ENCODE measurements at regions not wholly inside any gene's neighbourhood (a gene's known extent, or its start where the extent isn't known, plus 50 kb on each side); places are given as distances from the start of the nearest gene placed in this dataset.

GRCh38 chr10:129400426-129400825 is 66.6 kb upstream of the MGMT start:
- no peaks in the 10 kb centered on the region for H3K9me1 ChIP-seq (ENCODE audit: control insufficient read depth, insufficient read depth, low read length)
- H3K27me3 ChIP-seq (ENCODE audit: control insufficient read depth in 2 of 2, insufficient read depth in 2 of 2, low read length in 2 of 2): peaks cover 0 to 9% of the 10 kb centered on the region in 2 experiments; a peak in 2 of 5 replicates
- H3K4me3 ChIP-seq: no peak overlapping the region
- DNase-seq (ENCODE audit: extremely low read depth in 1 of 4, low spot score in 3 of 4): no peak
- TF ChIP-seq HES1 (IDR thresholded peaks at IDR 0.05; ENCODE audit: low read depth) (no peak), MAX (CRISPR knock-in tag; IDR thresholded peaks at IDR 0.05) (no peak), RBM39 (optimal IDR thresholded peaks at IDR 0.05; ENCODE audit: low read depth, low read length) (no peak), TFAP4 (CRISPR knock-in tag; IDR thresholded peaks at IDR 0.05; ENCODE audit: borderline replicate concordance) (no peak), ZNF586 (CRISPR knock-in tag; conservative IDR thresholded peaks at IDR 0.05) (no peak), ZNF449 (CRISPR knock-in tag; IDR thresholded peaks at IDR 0.05) (no peak), ETV6 (IDR thresholded peaks at IDR 0.05; ENCODE audit: borderline replicate concordance in 1 of 2, low read depth in 2 of 2, low read length in 1 of 2) (no peak), ETV6 (CRISPR knock-in tag; IDR thresholded peaks at IDR 0.05; ENCODE audit: borderline replicate concordance) (no peak)
- H3K9ac ChIP-seq (ENCODE audit: insufficient read depth in 1 of 2, low read depth in 2 of 2, low read length in 2 of 2): no peak overlapping the region
- intact Hi-C loops (cut with micrococcal nuclease): no loop called here
- no peaks in the 10 kb centered on the region for H3K36me3 ChIP-seq (ENCODE audit: control insufficient read depth, insufficient read depth, low read length)
- ATAC-seq: no peak
- BruUV-seq (replicated peaks): no TSS peak
- H3K4me2 ChIP-seq (ENCODE audit: insufficient read depth, low read length): no peak overlapping the region
- 3% methylated on average over 4 of the region's 5 CpGs for WGBS (ENCODE audit: insufficient coverage, low coverage, missing lambda C conversion rate)
- H3K4me1 ChIP-seq (replicated peaks in 1 of 2; ENCODE audit: control insufficient read depth in 2 of 2, insufficient read depth in 2 of 2, low read length in 2 of 2): no peaks in the 10 kb centered on the region
- FAIRE-seq: no peak
- no peaks in the 10 kb centered on the region for H3K79me2 ChIP-seq (ENCODE audit: control insufficient read depth, insufficient read depth, low read length)
- in situ Hi-C loops (cut with MboI): no loop called here
- no peak overlapping the region for H3K27ac ChIP-seq (ENCODE audit: extremely low read depth, low read depth, low read length)
- ChIA-PET POLR2A (no interaction called here), CTCF (ENCODE audit: low intra/inter-chr PET ratio) (no interaction called here)
- H3K9me3 ChIP-seq (replicated peaks; ENCODE audit: control insufficient read depth, insufficient read depth, low read depth, low read length): no peaks in the 10 kb centered on the region
- no peak overlapping the region for H2AFZ ChIP-seq (ENCODE audit: low read depth, low read length)
- H4K20me1 ChIP-seq (replicated peaks; ENCODE audit: control insufficient read depth, insufficient read depth, low read length): no peaks in the 10 kb centered on the region

All from K562 (cell line).